Cardiac muscle cell (in vitro differentiated cells and primary cell): ENCODE measurements at regions not wholly inside any gene's neighbourhood (a gene's known extent, or its start where the extent isn't known, plus 50 kb on each side); places are given as distances from the start of the nearest gene placed in this dataset.

Experiments
- DNase-seq, 2 donors: peaks; one replicate each; pipeline versions ENCODE4 v3.0.0 to v3.0.0-alpha.2; 2010 to 2017; ENCODE audit warnings: low read depth in 1 of 2, low spot score in 1 of 2
- H3K27ac ChIP-seq: fragments of 200-600 bp; sonication (generic); 2 replicates; pipeline ENCODE4 v1.5.1; 2016
- H3K27me3 ChIP-seq: fragments of 200-600 bp; sonication (generic); 2 replicates; pipeline ENCODE4 v1.6.0; 2016; ENCODE audit warnings: control low read depth
- H3K36me3 ChIP-seq: fragments of 200-600 bp; sonication (generic); 2 replicates; pipeline ENCODE4 v1.5.1; 2016; ENCODE audit warnings: control low read depth
- H3K4me1 ChIP-seq: fragments of 200-600 bp; sonication (generic); 2 replicates; pipeline ENCODE4 v1.8.1; 2017; ENCODE audit warnings: low read depth, mild to moderate bottlenecking, mixed run types
- H3K4me3 ChIP-seq: fragments of 200-600 bp; sonication (generic); 2 replicates; pipeline ENCODE4 v1.5.1; 2016; ENCODE audit warnings: mild to moderate bottlenecking
- H3K9me3 ChIP-seq: fragments of 200-600 bp; sonication (generic); 2 replicates; pipeline ENCODE4 v1.5.1; 2017; ENCODE audit warnings: low read depth, mild to moderate bottlenecking, control low read depth
- TF ChIP-seq, protein P1 (sequence below): IDR thresholded peaks from 2 replicates; pipeline ENCODE4 v1.5.1; 2012; ENCODE audit warnings: low read depth, mild to moderate bottlenecking, low read length

- Histone ChIP-seq H3K27me3 (no peaks in the 10 kb centered on the region), H3K9me3 (no peaks in the 10 kb centered on the region), H3K4me3 (peak overlapping the region; percentile 3), H3K4me1 (peaks cover 15% of the 10 kb centered on the region), H3K36me3 (no peaks in the 10 kb centered on the region), H3K27ac (peak overlapping the region; percentile 0)
- peak; percentile 46 for DNase-seq
- TF ChIP-seq, protein P1, sequence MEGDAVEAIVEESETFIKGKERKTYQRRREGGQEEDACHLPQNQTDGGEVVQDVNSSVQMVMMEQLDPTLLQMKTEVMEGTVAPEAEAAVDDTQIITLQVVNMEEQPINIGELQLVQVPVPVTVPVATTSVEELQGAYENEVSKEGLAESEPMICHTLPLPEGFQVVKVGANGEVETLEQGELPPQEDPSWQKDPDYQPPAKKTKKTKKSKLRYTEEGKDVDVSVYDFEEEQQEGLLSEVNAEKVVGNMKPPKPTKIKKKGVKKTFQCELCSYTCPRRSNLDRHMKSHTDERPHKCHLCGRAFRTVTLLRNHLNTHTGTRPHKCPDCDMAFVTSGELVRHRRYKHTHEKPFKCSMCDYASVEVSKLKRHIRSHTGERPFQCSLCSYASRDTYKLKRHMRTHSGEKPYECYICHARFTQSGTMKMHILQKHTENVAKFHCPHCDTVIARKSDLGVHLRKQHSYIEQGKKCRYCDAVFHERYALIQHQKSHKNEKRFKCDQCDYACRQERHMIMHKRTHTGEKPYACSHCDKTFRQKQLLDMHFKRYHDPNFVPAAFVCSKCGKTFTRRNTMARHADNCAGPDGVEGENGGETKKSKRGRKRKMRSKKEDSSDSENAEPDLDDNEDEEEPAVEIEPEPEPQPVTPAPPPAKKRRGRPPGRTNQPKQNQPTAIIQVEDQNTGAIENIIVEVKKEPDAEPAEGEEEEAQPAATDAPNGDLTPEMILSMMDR, result no peak
Measured at GRCh38 chr4:13990596-13991589, 363.4 kb upstream of the BOD1L1 start.

- Histone ChIP-seq H3K9me3 (no peaks in the 10 kb centered on the region), H3K27me3 (no peaks in the 10 kb centered on the region), H3K4me3 (no peak overlapping the region), H3K36me3 (no peaks in the 10 kb centered on the region), H3K4me1 (peaks cover 15% of the 10 kb centered on the region), H3K27ac (no peak overlapping the region)
- TF ChIP-seq, protein P1, result no peak
- no peak for DNase-seq
Measured at GRCh38 chr4:13992041-13992440, 364.5 kb upstream of the BOD1L1 start.

GRCh38 chr4:13992975-13993520 lies 365.5 kb upstream of the BOD1L1 start:
- H3K4me3 ChIP-seq, result no peak overlapping the region
- H3K27me3 ChIP-seq, result no peaks in the 10 kb centered on the region
- H3K9me3 ChIP-seq, result no peaks in the 10 kb centered on the region
- no peaks in the 10 kb centered on the region for H3K36me3 ChIP-seq
- TF ChIP-seq, protein P1, result no peak
- peak in 1 of 2 donors; percentile 46 for DNase-seq
- no peak overlapping the region for H3K27ac ChIP-seq
- peaks cover 15% of the 10 kb centered on the region for H3K4me1 ChIP-seq

DNA sequence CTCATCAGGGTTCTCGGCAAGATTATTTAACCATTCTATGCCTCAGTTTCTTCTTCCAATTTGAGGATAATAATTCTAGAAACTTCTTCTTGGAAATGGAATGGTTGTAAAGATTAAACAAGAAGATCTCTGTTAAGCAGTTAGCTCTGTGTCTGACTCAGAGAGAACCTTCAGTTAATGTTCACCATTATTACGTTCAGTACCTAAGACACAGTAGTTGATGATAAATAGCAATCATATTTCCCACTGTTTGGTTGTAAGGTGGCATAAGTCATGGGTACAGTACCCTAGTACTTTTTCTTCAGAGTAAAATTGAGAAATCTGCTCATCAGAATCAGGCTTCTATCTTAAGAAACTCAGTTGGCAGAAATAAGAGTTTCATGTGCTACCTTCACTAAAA lies 366.5 kb upstream of the BOD1L1 start:
- H3K27ac ChIP-seq, result no peak overlapping the region
- no peak overlapping the region for H3K4me3 ChIP-seq
- no peaks in the 10 kb centered on the region for H3K27me3 ChIP-seq
- no peak for DNase-seq
- TF ChIP-seq, protein P1, result no peak
- H3K4me1 ChIP-seq, result peaks cover 15% of the 10 kb centered on the region
- no peaks in the 10 kb centered on the region for H3K9me3 ChIP-seq
- no peaks in the 10 kb centered on the region for H3K36me3 ChIP-seq

- TF ChIP-seq, protein P1, result no peak
- H3K4me1 ChIP-seq, result no peaks in the 10 kb centered on the region
- H3K27ac ChIP-seq, result no peak overlapping the region
- no peaks in the 10 kb centered on the region for H3K36me3 ChIP-seq
- H3K9me3 ChIP-seq, result no peaks in the 10 kb centered on the region
- H3K4me3 ChIP-seq, result no peak overlapping the region
- H3K27me3 ChIP-seq, result no peaks in the 10 kb centered on the region
- no peak for DNase-seq
Measured at GRCh38 chr4:13998850-13999445, 371.4 kb upstream of the BOD1L1 start.
